DOHH2 (cell line): ENCODE measurements at regions not wholly inside any gene's neighbourhood (a gene's known extent, or its start where the extent isn't known, plus 50 kb on each side); places are given as distances from the start of the nearest gene placed in this dataset.

Experiments
- CTCF ChIP-seq: fragments of 200-600 bp; sonication (generic); IDR thresholded peaks from one replicate; pipeline ENCODE4 v1.5.1; 2014; ENCODE audit warnings: antibody characterized with exemption, mild to moderate bottlenecking, low read depth, low read length; ENCODE audit not compliant: poor library complexity, severe bottlenecking
- EZH2phosphoT487 ChIP-seq: fragments of 200-600 bp; sonication (generic); IDR thresholded peaks from 2 replicates; pipeline ENCODE4 v1.6.1; 2017; ENCODE audit warnings: borderline replicate concordance, mild to moderate bottlenecking, antibody characterized with exemption, low read length, moderate library complexity, mixed read lengths

- TF ChIP-seq CTCF = no peak
- no peak for TF ChIP-seq EZH2phosphoT487
Observed at GRCh38 chr11:129643031-129643721, 172.5 kb upstream of the TMEM45B start.
